Endothelial cell of umbilical vein (primary cell): ENCODE measurements at regions not wholly inside any gene's neighbourhood (a gene's known extent, or its start where the extent isn't known, plus 50 kb on each side); places are given as distances from the start of the nearest gene placed in this dataset.

Experiments
- CTCF ChIP-seq, 2 donors: IDR thresholded peaks; 1 replicate in 1 of 2; 2 replicates in 1 of 2; pipeline ENCODE4 v1.5.1; 2011; ENCODE audit warnings: low read length in 2 of 2, mild to moderate bottlenecking in 2 of 2, moderate library complexity in 2 of 2, control low read depth in 1 of 2, inconsistent platforms in 1 of 2, low read depth in 1 of 2; ENCODE audit not compliant: insufficient read depth in 1 of 2; ENCODE audit errors: extremely low read depth in 1 of 2
- EZH2 ChIP-seq: IDR thresholded peaks from 2 replicates; pipeline ENCODE4 v1.6.1; 2012; ENCODE audit warnings: borderline replicate concordance, low read depth, mild to moderate bottlenecking, moderate library complexity, low read length, inconsistent platforms; ENCODE audit not compliant: severe bottlenecking
- FOS ChIP-seq: IDR thresholded peaks from 2 replicates; pipeline ENCODE4 v1.6.1; 2011; ENCODE audit warnings: mild to moderate bottlenecking, low read length, moderate library complexity, borderline replicate concordance; ENCODE audit not compliant: insufficient read depth
- GATA2 ChIP-seq: IDR thresholded peaks from 2 replicates; pipeline ENCODE4 v1.7.0; 2011; ENCODE audit warnings: low read depth, mild to moderate bottlenecking, moderate library complexity, mixed read lengths, low read length; ENCODE audit not compliant: insufficient read length, insufficient read depth
- JUN ChIP-seq: IDR thresholded peaks from 2 replicates; pipeline ENCODE4 v1.6.1; 2011; ENCODE audit warnings: borderline replicate concordance, low read depth; ENCODE audit not compliant: insufficient read length, insufficient read depth
- MAX ChIP-seq: IDR thresholded peaks from 2 replicates; pipeline ENCODE4 v1.6.1; 2011; ENCODE audit not compliant: insufficient read depth, insufficient read length
- MYC ChIP-seq: IDR thresholded peaks from one replicate; pipeline ENCODE4 v1.6.1; 2011; ENCODE audit warnings: mild to moderate bottlenecking, low read depth, low read length
- POLR2A ChIP-seq: IDR thresholded peaks from 2 replicates; pipeline ENCODE4 v1.6.1; 2012; ENCODE audit warnings: low read depth, mild to moderate bottlenecking, control low read depth, low read length
- POLR2AphosphoS5 ChIP-seq: IDR thresholded peaks from 2 replicates; pipeline ENCODE4 v1.6.1; 2012; ENCODE audit warnings: low read depth, mild to moderate bottlenecking, control low read depth, low read length, moderate library complexity; ENCODE audit not compliant: insufficient read depth

- TF ChIP-seq CTCF (IDR thresholded peaks at IDR 0.05; ENCODE audit: extremely low read depth in 1 of 2, insufficient read depth in 1 of 2, low read depth in 1 of 2, low read length in 2 of 2) (no peak), POLR2A (no peak), POLR2AphosphoS5 (no peak), MYC (no peak), FOS (no peak), EZH2 (no peak), JUN (no peak), MAX (no peak), GATA2 (no peak)
Measured at GRCh38 chr16:29154088-29154487, 169.2 kb downstream of the LAT start.
